OCI-LY7 (cell line): ENCODE measurements at regions not wholly inside any gene's neighbourhood (a gene's known extent, or its start where the extent isn't known, plus 50 kb on each side); places are given as distances from the start of the nearest gene placed in this dataset.
"Not testable (repeated sequence)": the region's sequence is repeated elsewhere in the genome, so short reads cannot be mapped to it uniquely, and the experiment has no call there.

Source experiments
- BruUV-seq: library from RNA; stranded (reverse); fragments of 400-500 nt; replicated peaks from 2 replicates; lab custom pipeline; 2021; lab: Mats Ljungman, UMichigan
- CTCF ChIA-PET: fragments of 300-600 bp; sonication (Branson Sonifier 250); formaldehyde crosslinking; loops from one replicate; lab custom pipeline; 2022; ENCODE audit warnings: antibody characterized with exemption; ENCODE audit not compliant: unreplicated experiment; lab: Charles Lee
- POLR2A ChIA-PET: fragments of 300-600 bp; sonication (Branson Sonifier 250); formaldehyde crosslinking; loops from one replicate; lab custom pipeline; 2022; ENCODE audit warnings: antibody characterized with exemption; lab: Charles Lee
- DNase-seq: peaks from one replicate; pipeline ENCODE4 v3.0.0-alpha.2; 2015; ENCODE audit warnings: low spot score
- H2AFZ ChIP-seq: fragments of 200-600 bp; sonication (generic), shearing (Covaris generic); 2 replicates; pipeline ENCODE4 v1.6.1; 2014; ENCODE audit warnings: mild to moderate bottlenecking, antibody characterized with exemption, low read length, moderate library complexity
- H3K27ac ChIP-seq: fragments of 200-600 bp; sonication (generic); 2 replicates; pipeline ENCODE4 v1.5.1; 2014; ENCODE audit warnings: mixed run types, low read depth, mild to moderate bottlenecking, moderate library complexity, low read length, inconsistent platforms; ENCODE audit not compliant: poor library complexity, severe bottlenecking
- H3K36me3 ChIP-seq: fragments of 200-600 bp; sonication (generic); 2 replicates; pipeline ENCODE4 v1.6.1; 2014; ENCODE audit warnings: mild to moderate bottlenecking, antibody characterized with exemption, low read length, moderate library complexity, mixed read lengths; ENCODE audit not compliant: insufficient read depth
- H3K4me1 ChIP-seq: fragments of 200-600 bp; sonication (generic); 2 replicates; pipeline ENCODE4 v1.5.1; 2014; ENCODE audit warnings: mild to moderate bottlenecking, low read length; ENCODE audit not compliant: insufficient read depth, poor library complexity, severe bottlenecking
- H3K4me2 ChIP-seq: fragments of 200-600 bp; sonication (generic); 2 replicates; pipeline ENCODE4 v1.6.1; 2014; ENCODE audit warnings: mild to moderate bottlenecking, low read length
- H3K4me3 ChIP-seq: fragments of 200-600 bp; sonication (generic); 2 replicates; pipeline ENCODE4 v1.5.1; 2014; ENCODE audit warnings: mild to moderate bottlenecking, low read depth, low read length; ENCODE audit not compliant: poor library complexity, severe bottlenecking
- H3K79me2 ChIP-seq: fragments of 200-600 bp; sonication (generic); 2 replicates; pipeline ENCODE4 v1.6.1; 2016; ENCODE audit warnings: low read depth, mild to moderate bottlenecking, low read length, moderate library complexity, mixed read lengths; ENCODE audit not compliant: insufficient read depth
- H3K9me2 ChIP-seq: fragments of 200-600 bp; sonication (generic); 2 replicates; pipeline ENCODE4 v1.6.1; 2016; ENCODE audit warnings: mild to moderate bottlenecking, low read length, mixed read lengths; ENCODE audit not compliant: insufficient read depth
- H3K9me3 ChIP-seq: fragments of 200-600 bp; sonication (generic); 2 replicates; pipeline ENCODE4 v1.6.1; 2014; ENCODE audit warnings: mild to moderate bottlenecking, mixed run types, low read length, mixed read lengths
- H4K20me1 ChIP-seq: fragments of 200-600 bp; sonication (generic); 2 replicates; pipeline ENCODE4 v1.6.1; 2014; ENCODE audit warnings: mild to moderate bottlenecking, antibody characterized with exemption, low read length, moderate library complexity, mixed read lengths; ENCODE audit not compliant: insufficient read depth
- EZH2phosphoT487 ChIP-seq: fragments of 200-600 bp; sonication (generic); IDR thresholded peaks from 2 replicates; pipeline ENCODE4 v1.6.1; 2018; ENCODE audit warnings: low read depth, borderline replicate concordance, mild to moderate bottlenecking, mixed run types, antibody characterized with exemption, low read length, moderate library complexity, mixed read lengths
- intact Hi-C: fragments of 100-400 bp; cut with micrococcal nuclease; formaldehyde crosslinking; loops from one replicate; pipeline ENCODE4 v1.10.0; 2022; ENCODE audit not compliant: unreplicated experiment
- TF ChIP-seq, protein P1 (sequence below): fragments of 200-600 bp; sonication (generic); conservative IDR thresholded peaks from 2 replicates; pipeline ENCODE4 v1.5.1; 2014; ENCODE audit warnings: mild to moderate bottlenecking, antibody characterized with exemption, low read length, moderate library complexity, mixed read lengths

DNA sequence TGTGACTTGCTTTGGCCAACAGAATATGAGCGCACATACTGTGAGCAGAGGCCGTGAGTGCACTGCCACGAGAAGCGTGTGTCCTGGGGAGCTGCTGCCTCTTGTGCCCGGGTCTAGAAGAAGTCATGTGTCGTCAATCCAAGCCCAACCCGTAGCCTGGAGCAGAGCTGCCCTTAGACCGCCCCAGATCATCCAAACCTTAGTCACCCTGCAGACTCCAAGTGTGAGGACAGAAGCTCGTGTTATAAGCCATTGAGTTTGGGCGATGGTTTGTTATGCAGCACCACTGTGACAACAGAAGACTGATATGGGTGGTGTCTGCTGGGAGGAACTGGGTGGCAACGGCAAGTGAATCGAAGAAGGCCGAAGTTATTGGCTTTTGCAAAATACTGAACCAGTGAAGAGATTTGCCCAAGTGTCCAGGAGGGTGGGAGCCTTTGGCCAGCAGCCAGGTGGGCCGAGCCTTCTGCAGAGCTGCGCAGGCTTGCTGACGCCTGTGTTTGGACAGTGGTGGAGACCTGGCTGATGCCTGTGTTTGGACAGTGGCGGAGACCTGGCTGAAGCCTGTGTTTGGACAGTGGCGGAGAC lies 101.3 kb upstream of the SULF2 start:
- H3K4me2 ChIP-seq: no peak overlapping the region
- H3K27ac ChIP-seq: no peak overlapping the region
- BruUV-seq: no TSS peak
- no peak overlapping the region for H3K4me3 ChIP-seq
- no peaks in the 10 kb centered on the region for H3K9me2 ChIP-seq
- no peaks in the 10 kb centered on the region; the same call in 1 of the 2 replicates for H4K20me1 ChIP-seq
- no peak overlapping the region for H2AFZ ChIP-seq
- no peaks in the 10 kb centered on the region for H3K4me1 ChIP-seq
- no peaks in the 10 kb centered on the region for H3K79me2 ChIP-seq
- ChIA-PET CTCF (no interaction called here), POLR2A (no interaction called here)
- H3K9me3 ChIP-seq: no peaks in the 10 kb centered on the region
- TF ChIP-seq, protein P1, sequence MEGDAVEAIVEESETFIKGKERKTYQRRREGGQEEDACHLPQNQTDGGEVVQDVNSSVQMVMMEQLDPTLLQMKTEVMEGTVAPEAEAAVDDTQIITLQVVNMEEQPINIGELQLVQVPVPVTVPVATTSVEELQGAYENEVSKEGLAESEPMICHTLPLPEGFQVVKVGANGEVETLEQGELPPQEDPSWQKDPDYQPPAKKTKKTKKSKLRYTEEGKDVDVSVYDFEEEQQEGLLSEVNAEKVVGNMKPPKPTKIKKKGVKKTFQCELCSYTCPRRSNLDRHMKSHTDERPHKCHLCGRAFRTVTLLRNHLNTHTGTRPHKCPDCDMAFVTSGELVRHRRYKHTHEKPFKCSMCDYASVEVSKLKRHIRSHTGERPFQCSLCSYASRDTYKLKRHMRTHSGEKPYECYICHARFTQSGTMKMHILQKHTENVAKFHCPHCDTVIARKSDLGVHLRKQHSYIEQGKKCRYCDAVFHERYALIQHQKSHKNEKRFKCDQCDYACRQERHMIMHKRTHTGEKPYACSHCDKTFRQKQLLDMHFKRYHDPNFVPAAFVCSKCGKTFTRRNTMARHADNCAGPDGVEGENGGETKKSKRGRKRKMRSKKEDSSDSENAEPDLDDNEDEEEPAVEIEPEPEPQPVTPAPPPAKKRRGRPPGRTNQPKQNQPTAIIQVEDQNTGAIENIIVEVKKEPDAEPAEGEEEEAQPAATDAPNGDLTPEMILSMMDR: no peak
- TF ChIP-seq EZH2phosphoT487: no peak
- intact Hi-C loops: no loop called here
- no peak for DNase-seq
- H3K36me3 ChIP-seq: no peaks in the 10 kb centered on the region

DNA sequence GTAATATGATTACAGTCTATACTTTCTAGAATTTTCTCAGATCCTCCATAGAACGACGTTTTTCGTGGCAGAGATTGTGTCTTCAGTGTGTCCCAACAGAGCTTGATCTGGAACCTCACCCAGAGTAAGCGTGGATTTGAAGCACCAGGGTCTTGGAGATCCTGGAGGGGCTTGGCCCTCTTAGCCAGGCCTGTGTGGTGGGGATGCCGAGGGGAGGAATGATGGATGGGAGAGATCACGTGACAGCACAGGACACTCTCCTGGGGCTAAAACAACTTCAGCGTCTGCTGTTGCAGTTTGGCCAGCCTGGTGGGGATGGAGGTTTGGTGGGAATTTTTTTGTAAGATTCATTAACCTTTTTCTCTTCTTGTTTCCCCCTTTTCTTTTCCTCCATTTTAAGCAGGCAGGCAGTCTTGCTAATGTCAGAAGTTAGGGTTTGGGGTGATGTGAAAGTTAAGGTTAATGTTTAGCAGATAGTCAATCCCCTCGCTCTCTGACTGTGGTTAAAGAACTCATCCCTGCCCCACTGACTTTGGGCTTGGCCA lies 100.7 kb upstream of the SULF2 start:
- no peak overlapping the region for H3K27ac ChIP-seq
- H3K4me2 ChIP-seq: no peak overlapping the region
- no peak for TF ChIP-seq EZH2phosphoT487
- TF ChIP-seq, protein P1: no peak
- no peak overlapping the region for H3K4me3 ChIP-seq
- no peaks in the 10 kb centered on the region for H3K9me2 ChIP-seq
- H3K9me3 ChIP-seq: no peaks in the 10 kb centered on the region
- H3K36me3 ChIP-seq: no peaks in the 10 kb centered on the region
- intact Hi-C loops: no loop called here
- no peak overlapping the region for H2AFZ ChIP-seq
- POLR2A ChIA-PET: no interaction called here
- no TSS peak for BruUV-seq
- CTCF ChIA-PET: no interaction called here
- no peaks in the 10 kb centered on the region for H3K79me2 ChIP-seq
- H4K20me1 ChIP-seq: no peaks in the 10 kb centered on the region; the same call in 1 of the 2 replicates
- H3K4me1 ChIP-seq: no peaks in the 10 kb centered on the region
- no peak for DNase-seq

- intact Hi-C loops, H3K36me3 ChIP-seq, H3K79me2 ChIP-seq, BruUV-seq, H3K9me3 ChIP-seq, DNase-seq, H4K20me1 ChIP-seq, H3K9me2 ChIP-seq, CTCF ChIA-PET, H3K4me3 ChIP-seq, H3K4me2 ChIP-seq, H3K4me1 ChIP-seq, POLR2A ChIA-PET, H2AFZ ChIP-seq, H3K27ac ChIP-seq: not testable (repeated sequence)
These were observed 98.7 kb upstream of the SULF2 start for GRCh38 chr20:47883940-47884339.
